B cell (primary cell): ENCODE measurements at regions not wholly inside any gene's neighbourhood (a gene's known extent, or its start where the extent isn't known, plus 50 kb on each side); places are given as distances from the start of the nearest gene placed in this dataset.

Experiments used
- EZH2 ChIP-seq: IDR thresholded peaks from 2 replicates; pipeline ENCODE4 v1.6.1; 2012; ENCODE audit warnings: borderline replicate concordance, low read depth, mild to moderate bottlenecking, moderate library complexity, low read length; ENCODE audit not compliant: insufficient read depth, poor library complexity, severe bottlenecking
- TF ChIP-seq, protein P1 (sequence below): fragments of 200-600 bp; IDR thresholded peaks from one replicate; pipeline ENCODE4 v1.8.0; 2022; ENCODE audit warnings: antibody characterized with exemption, mild to moderate bottlenecking

DNA sequence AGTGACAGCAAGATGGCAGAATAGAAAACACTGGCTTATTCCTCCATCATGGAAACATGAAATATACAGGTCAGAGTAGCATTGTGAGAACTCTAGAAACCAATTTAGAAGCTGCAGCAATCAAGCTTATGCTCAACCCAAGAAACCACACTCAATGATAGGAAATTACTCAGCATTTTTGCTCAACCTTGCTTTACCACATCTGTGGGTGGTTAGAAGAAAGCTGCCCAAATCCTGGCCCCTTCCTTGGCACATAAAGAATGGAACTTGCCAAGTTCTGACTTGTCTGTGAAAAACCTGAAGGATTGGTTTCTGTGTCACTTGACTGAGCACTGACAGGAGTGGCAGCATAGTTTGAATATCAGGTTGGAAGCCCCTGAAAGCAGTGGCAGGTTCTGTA is 108.0 kb upstream of the MOCS1 start:
- TF ChIP-seq, protein P1, sequence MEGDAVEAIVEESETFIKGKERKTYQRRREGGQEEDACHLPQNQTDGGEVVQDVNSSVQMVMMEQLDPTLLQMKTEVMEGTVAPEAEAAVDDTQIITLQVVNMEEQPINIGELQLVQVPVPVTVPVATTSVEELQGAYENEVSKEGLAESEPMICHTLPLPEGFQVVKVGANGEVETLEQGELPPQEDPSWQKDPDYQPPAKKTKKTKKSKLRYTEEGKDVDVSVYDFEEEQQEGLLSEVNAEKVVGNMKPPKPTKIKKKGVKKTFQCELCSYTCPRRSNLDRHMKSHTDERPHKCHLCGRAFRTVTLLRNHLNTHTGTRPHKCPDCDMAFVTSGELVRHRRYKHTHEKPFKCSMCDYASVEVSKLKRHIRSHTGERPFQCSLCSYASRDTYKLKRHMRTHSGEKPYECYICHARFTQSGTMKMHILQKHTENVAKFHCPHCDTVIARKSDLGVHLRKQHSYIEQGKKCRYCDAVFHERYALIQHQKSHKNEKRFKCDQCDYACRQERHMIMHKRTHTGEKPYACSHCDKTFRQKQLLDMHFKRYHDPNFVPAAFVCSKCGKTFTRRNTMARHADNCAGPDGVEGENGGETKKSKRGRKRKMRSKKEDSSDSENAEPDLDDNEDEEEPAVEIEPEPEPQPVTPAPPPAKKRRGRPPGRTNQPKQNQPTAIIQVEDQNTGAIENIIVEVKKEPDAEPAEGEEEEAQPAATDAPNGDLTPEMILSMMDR: no peak
- TF ChIP-seq EZH2: no peak
